ENCODE measurements at regions not wholly inside any gene's neighbourhood (a gene's known extent, or its start where the extent isn't known, plus 50 kb on each side); places are given as distances from the start of the nearest gene placed in this dataset.
"Not testable (repeated sequence)": the region's sequence is repeated elsewhere in the genome, so short reads cannot be mapped to it uniquely, and the experiment has no call there.

GRCh38 chr4:161287678-161288352, 876.0 kb downstream of the FSTL5 start:
- no peak for TF ChIP-seq CTCF (IDR thresholded peaks at IDR 0.05; ENCODE audit: borderline replicate concordance, insufficient read depth, low read depth, low read length)
- H3K4me3 ChIP-seq (ENCODE audit: low read depth, low read length), result no peak overlapping the region

GRCh38 chr4:161285461-161285860, 878.3 kb downstream of the FSTL5 start:
- TF ChIP-seq CTCF (IDR thresholded peaks at IDR 0.05; ENCODE audit: borderline replicate concordance, insufficient read depth, low read depth, low read length), result no peak

GRCh38 chr4:161280929-161281328, 882.9 kb downstream of the FSTL5 start:
- H3K4me3 ChIP-seq (ENCODE audit: low read depth, low read length), result no peak overlapping the region
- TF ChIP-seq CTCF (IDR thresholded peaks at IDR 0.05; ENCODE audit: borderline replicate concordance, insufficient read depth, low read depth, low read length), result no peak

More at GRCh38 chr4:161285461-161285860, 878.3 kb downstream of the FSTL5 start:
- no peak overlapping the region for H3K4me3 ChIP-seq (ENCODE audit: low read depth, low read length)

- H3K4me3 ChIP-seq (ENCODE audit: low read depth, low read length), result no peak overlapping the region
- TF ChIP-seq CTCF (IDR thresholded peaks at IDR 0.05; ENCODE audit: borderline replicate concordance, insufficient read depth, low read depth, low read length), result no peak
These were observed 884.7 kb downstream of the FSTL5 start for GRCh38 chr4:161279095-161279494.

GRCh38 chr4:161277150-161277787, 886.5 kb downstream of the FSTL5 start:
- H3K4me3 ChIP-seq (ENCODE audit: low read depth, low read length), result not testable (repeated sequence)

- H3K4me3 ChIP-seq (ENCODE audit: low read depth, low read length), result no peak overlapping the region
- TF ChIP-seq CTCF (IDR thresholded peaks at IDR 0.05; ENCODE audit: borderline replicate concordance, insufficient read depth, low read depth, low read length), result no peak
These were observed 890.2 kb downstream of the FSTL5 start for GRCh38 chr4:161273607-161274006.

- H3K4me3 ChIP-seq (ENCODE audit: low read depth, low read length), result no peak overlapping the region
- TF ChIP-seq CTCF (IDR thresholded peaks at IDR 0.05; ENCODE audit: borderline replicate concordance, insufficient read depth, low read depth, low read length), result no peak
These were observed 903.0 kb downstream of the FSTL5 start for GRCh38 chr4:161260819-161261218.

Measured in GM12875 (cell line).